HFF-Myc (cell line): ENCODE measurements at regions not wholly inside any gene's neighbourhood (a gene's known extent, or its start where the extent isn't known, plus 50 kb on each side); places are given as distances from the start of the nearest gene placed in this dataset.

Experiments
- DNase-seq: peaks from one replicate; pipeline ENCODE4 v3.0.0-alpha.2; 2011; ENCODE audit warnings: low read depth; ENCODE audit errors: extremely low read depth
- H3K4me3 ChIP-seq: replicated peaks from 2 replicates; pipeline ENCODE4 v1.5.1; 2011; ENCODE audit warnings: low read depth, mild to moderate bottlenecking, control low read depth, low read length
- CTCF ChIP-seq: IDR thresholded peaks from 2 replicates; pipeline ENCODE4 v1.5.1; 2012; ENCODE audit warnings: mild to moderate bottlenecking, low read depth, low read length, control low read depth; ENCODE audit errors: missing control alignments

- TF ChIP-seq CTCF, result no peak
- no peak overlapping the region for H3K4me3 ChIP-seq
- DNase-seq, result no peak
Observed at GRCh38 chr9:82920154-82920553, 142.8 kb downstream of the RASEF start.

- H3K4me3 ChIP-seq, result no peak overlapping the region
- TF ChIP-seq CTCF, result no peak
- no peak for DNase-seq
Observed at GRCh38 chr9:82922686-82923085, 140.3 kb downstream of the RASEF start.

DNA sequence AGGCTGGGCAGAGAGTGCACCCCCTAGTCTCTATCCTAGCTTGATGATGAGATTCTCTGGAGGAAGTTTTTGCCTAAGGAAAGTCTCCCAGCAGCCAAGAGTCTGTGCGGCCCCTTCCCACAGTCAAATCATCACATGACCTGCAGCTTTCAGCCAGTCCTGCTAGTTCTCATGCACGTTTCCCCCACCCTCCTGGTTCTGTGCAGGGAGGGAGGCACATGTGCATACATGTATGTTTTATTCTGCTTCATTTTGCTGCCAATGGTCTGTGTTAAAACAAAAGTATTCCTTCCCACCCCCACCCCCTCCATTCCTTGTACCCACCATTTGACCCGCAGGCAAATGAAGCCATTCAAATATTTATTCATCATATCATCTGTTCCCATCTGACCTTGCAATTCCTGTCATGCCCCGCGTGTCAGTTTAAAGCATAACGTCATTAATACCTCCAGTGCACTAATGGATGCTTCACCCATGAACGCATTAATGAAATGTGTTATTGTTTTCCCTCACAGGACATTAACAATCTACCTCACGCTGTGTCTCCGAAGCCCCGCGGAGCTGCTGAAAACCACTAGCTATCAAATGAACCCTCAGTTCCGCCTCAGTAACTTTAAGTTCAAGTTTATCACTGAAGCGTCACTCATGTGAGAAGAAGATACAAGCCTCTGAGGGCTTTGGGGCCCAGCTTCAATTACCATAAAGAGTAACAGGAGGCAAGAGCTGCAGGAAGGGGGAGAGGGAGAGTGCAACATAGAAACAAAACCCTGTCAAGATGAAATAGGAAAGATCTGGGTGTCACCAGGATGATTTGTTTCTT is 139.6 kb downstream of the RASEF start:
- H3K4me3 ChIP-seq, result no peak overlapping the region
- no peak for DNase-seq
- no peak for TF ChIP-seq CTCF

GRCh38 chr9:82923912-82924605 is 138.9 kb downstream of the RASEF start:
- TF ChIP-seq CTCF, result no peak
- DNase-seq, result no peak

More at GRCh38 chr9:82923912-82924605, 138.9 kb downstream of the RASEF start:
- no peak overlapping the region for H3K4me3 ChIP-seq
